GM23248 (cell line): ENCODE measurements at regions not wholly inside any gene's neighbourhood (a gene's known extent, or its start where the extent isn't known, plus 50 kb on each side); places are given as distances from the start of the nearest gene placed in this dataset.

Experiments used
- EZH2 ChIP-seq: fragments of 200-600 bp; sonication (generic); IDR thresholded peaks from 2 replicates; pipeline ENCODE4 v1.6.1; 2018; ENCODE audit warnings: antibody characterized with exemption, mild to moderate bottlenecking; ENCODE audit not compliant: insufficient read depth, poor library complexity, severe bottlenecking
- EZH2phosphoT487 ChIP-seq: fragments of 200-600 bp; sonication (generic); IDR thresholded peaks from 2 replicates; pipeline ENCODE4 v1.6.1; 2018; ENCODE audit warnings: antibody characterized with exemption, moderate library complexity, mild to moderate bottlenecking, low read depth; ENCODE audit not compliant: insufficient read depth

DNA sequence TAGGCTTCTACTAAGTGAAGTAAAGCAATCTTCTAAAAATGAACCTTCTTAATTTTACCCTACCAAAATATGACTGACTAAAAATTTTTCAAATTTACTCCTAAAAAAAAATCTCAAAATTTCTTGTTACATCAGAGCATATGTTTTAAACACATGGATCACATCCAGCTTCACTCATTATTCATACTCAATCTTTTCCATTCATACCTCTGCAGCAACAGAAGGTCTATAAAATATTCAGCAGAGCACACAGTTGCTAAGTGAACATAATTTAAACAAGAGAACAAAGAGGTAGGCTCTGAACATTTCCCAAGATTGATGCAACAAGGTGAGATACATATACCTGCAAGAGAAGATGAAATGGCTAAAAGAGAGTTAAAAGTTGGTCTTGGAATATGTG lies 213.9 kb downstream of the SOD2 start:
- TF ChIP-seq EZH2, result no peak
- TF ChIP-seq EZH2phosphoT487, result no peak
